Vagina (tissue), 2 donors: ENCODE measurements at regions not wholly inside any gene's neighbourhood (a gene's known extent, or its start where the extent isn't known, plus 50 kb on each side); places are given as distances from the start of the nearest gene placed in this dataset.

ENCODE experiments used
- POLR2A ChIP-seq, 2 donors: fragments of 450-650 bp; IDR thresholded peaks; one replicate each; pipeline ENCODE4 v1.6.1; 2017; ENCODE audit warnings: antibody characterized with exemption in 2 of 2, mild to moderate bottlenecking in 2 of 2, moderate library complexity in 2 of 2
- POLR2AphosphoS5 ChIP-seq, 2 donors: sonication (generic); formaldehyde crosslinking; IDR thresholded peaks; one replicate each; pipeline ENCODE4 v1.9.0; 2017; ENCODE audit warnings: antibody characterized with exemption in 2 of 2, mild to moderate bottlenecking in 2 of 2, low read depth in 1 of 2; ENCODE audit not compliant: insufficient read depth in 1 of 2
- TF ChIP-seq, protein P1 (sequence below), 3 experiments: fragments of 450-650 bp in 2 of 3; fragments of 200-600 bp in 1 of 3; sonication (generic) in 1 of 3; IDR thresholded peaks; one replicate each; pipeline ENCODE4 v1.5.1; 2017 to 2019; ENCODE audit warnings: antibody characterized with exemption in 3 of 3, mild to moderate bottlenecking in 2 of 3, moderate library complexity in 2 of 3

GRCh38 chr14:36450550-36450949 lies 69.5 kb downstream of the NKX2-1 start:
- TF ChIP-seq, protein P1, sequence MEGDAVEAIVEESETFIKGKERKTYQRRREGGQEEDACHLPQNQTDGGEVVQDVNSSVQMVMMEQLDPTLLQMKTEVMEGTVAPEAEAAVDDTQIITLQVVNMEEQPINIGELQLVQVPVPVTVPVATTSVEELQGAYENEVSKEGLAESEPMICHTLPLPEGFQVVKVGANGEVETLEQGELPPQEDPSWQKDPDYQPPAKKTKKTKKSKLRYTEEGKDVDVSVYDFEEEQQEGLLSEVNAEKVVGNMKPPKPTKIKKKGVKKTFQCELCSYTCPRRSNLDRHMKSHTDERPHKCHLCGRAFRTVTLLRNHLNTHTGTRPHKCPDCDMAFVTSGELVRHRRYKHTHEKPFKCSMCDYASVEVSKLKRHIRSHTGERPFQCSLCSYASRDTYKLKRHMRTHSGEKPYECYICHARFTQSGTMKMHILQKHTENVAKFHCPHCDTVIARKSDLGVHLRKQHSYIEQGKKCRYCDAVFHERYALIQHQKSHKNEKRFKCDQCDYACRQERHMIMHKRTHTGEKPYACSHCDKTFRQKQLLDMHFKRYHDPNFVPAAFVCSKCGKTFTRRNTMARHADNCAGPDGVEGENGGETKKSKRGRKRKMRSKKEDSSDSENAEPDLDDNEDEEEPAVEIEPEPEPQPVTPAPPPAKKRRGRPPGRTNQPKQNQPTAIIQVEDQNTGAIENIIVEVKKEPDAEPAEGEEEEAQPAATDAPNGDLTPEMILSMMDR (IDR thresholded peaks at IDR 0.05): no peak
- TF ChIP-seq POLR2A (IDR thresholded peaks at IDR 0.05) (no peak), POLR2AphosphoS5 (IDR thresholded peaks at IDR 0.05; ENCODE audit: insufficient read depth in 1 of 2, low read depth in 1 of 2) (no peak)
